GM18870 (cell line): ENCODE measurements at regions not wholly inside any gene's neighbourhood (a gene's known extent, or its start where the extent isn't known, plus 50 kb on each side); places are given as distances from the start of the nearest gene placed in this dataset.

Source experiments
- ATAC-seq: cut with Tn5 transposase; IDR thresholded peaks from one replicate; pipeline ENCODE4 v1.9.1; 2021; ENCODE audit warnings: moderate library complexity; ENCODE audit not compliant: unreplicated experiment

- no peak for ATAC-seq
Observed at GRCh38 chr11:15615398-15616096, 500.8 kb downstream of the INSC start.

DNA sequence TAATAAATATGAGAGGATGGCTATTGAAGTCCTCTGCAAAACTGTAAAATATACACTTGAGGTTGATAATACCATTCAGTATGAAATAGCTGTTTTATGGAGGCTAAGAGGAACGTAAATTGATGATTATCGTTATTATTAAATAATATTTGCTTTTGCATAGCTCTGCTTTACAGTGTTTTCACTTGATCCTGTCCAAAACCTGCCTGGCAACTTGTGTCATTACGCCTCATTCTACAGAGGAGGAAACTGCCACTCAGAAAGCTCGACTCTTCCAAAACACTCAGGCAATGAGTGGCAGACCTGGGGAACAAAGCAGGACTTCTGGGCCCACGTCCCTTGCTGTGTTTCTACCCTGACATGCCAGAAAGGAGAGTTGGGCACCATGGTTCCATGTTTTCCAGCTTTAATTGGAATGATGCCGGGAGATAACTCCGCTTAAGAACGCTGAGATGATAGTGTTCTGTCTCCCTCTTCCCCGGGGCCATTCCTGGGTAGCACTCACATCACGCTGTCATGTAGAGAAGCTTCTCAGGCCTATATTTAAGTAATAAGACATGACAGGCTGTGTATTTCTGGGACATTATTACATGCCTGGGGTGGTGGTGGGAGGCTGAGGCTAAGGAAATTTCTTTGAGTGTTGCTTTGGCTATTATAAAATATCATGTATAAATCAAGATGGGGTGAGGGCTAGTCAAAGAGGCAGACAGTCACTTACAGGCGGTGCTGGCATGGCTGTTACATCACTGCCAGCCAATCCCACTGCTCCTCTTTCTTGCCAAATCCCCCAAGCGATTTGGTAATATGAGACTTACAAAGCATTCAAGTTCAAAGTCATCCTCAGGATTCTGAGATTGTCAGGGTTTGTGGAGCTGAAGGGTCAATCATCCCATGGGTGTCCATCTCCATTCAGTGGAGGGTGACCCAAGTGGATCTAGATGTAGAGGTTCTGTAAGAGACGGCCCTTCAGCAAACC is 501.7 kb downstream of the INSC start:
- ATAC-seq, result no peak

DNA sequence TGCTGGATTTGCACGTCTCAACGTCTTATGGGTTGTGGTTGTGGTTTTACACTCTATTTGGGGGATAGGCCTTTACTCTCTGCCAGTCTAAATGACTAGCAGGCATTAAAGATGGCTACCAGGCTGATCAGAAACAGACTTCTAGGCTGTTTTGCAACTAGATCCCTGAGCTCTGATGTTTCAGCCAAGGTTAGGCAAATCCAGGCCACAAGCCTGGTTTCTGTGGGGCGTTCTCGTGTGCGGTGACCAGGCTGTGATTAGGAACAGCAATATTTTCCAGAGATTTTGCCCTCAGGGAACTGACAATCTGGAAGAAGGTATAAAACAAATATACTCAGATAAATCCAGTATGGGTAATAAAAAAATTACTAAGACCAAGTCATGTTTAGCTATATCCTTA is 502.4 kb downstream of the INSC start:
- no peak for ATAC-seq

DNA sequence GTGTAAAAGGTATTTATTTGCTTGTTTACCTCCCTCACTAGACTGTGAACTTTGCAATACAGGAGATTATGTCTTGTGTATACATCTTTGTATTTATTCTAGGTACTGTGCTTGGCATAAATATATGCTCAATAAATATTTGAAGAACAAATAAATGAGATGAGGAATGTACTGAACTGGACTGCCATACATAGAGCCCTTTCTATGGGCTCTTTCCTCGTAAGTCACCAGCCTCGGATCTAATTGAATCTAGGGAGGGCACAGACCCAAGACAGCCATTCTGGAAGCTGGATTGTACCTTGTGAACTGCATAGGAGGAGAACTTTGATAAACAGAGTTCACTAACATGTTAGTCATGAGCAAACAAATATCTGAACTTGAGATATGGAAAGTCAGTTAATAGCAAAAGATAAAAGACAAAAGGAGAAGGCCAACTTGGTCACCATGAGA is 503.9 kb downstream of the INSC start:
- ATAC-seq, result no peak

DNA sequence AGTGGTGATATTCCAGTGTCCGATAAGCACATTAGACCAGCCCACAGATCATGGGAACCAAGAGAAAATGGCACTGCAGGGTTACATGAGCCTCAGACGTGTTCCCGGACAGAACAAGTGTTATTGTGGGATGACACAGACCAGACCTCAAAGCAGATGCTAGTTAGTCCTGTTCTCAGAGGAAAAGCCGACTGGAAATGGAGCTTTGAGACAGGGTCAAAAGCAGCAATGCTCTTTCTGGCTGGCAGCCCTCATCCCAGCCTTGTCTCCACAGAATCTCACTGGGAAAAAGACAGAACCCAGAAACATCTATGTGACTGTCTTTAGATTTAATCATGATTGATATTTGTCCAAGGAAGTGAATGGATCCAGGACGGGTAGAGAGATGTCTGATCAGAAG is 506.8 kb downstream of the INSC start:
- ATAC-seq, result no peak

GRCh38 chr11:15622231-15622890 is 507.6 kb downstream of the INSC start:
- no peak for ATAC-seq

- ATAC-seq, result no peak
Observed at GRCh38 chr11:15624701-15625100, 510.0 kb downstream of the INSC start.

- ATAC-seq, result no peak
Observed at GRCh38 chr11:15625691-15626090, 511.0 kb downstream of the INSC start.

DNA sequence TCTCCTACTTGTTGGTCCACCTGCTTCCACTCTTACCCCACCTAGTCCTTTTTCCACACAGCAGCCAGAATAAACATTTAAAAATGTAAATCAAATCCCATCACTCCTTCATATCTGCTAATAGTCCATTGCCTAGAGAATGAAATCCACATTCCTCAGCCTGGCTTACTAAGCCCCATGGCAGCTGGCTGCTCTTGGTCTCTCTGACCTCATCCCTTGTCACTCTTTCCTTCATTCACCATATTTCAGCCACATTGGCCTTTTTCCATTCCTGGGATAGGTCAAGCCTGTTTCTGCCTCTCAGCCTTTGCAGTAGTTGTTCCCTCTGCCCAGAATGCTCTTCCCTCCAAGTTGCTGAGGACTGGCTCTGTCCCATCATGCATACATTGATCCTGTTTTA is 512.8 kb downstream of the INSC start:
- no peak for ATAC-seq

DNA sequence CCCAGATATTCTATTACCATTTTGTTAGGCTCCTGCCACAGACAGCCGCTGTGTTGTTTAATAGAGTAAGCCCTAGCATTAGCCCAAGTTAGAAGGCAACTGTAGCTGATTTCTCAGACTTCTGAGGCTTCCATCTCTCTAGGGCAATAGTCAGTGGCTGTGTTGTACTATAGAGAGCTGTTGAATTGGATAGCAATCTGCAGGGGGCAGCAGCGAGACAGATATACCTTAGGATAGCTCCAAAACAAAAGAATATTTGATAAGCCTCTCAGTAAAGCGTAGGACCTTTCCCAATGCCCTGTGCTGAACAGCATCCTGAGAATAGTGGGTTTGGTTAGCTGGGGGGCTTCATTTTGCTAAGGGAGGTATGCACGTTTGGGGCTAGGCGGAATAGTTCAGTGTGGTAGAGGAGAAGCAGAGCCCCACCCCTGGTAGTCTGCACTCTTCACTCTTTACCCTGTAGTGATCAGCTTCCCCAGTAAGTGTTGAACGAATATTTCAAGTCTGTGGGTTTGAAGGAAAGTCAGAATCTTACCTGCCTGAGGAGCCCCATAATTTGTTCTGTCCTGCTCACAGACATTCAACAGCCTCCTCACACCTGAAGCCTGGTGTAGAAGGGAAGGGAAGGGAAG is 515.1 kb downstream of the INSC start:
- no peak for ATAC-seq

DNA sequence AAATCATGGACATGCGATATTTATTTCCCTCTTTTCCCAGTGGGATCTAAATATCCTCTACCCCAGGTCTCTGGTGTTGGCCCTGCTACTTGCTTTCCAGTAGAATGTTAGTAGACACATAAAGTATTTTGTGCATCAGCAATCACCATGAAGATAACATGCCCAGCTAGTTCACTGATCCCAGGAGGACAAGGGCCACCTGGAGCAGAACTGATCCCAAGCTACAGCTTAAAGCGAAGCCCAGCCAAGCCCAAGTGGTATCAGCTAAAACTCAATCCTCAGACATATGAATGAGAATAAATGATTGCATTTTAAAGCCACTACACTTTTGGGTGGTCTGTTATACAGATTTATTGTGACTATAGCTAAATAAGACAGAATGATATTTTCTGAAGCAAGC is 516.2 kb downstream of the INSC start:
- no peak for ATAC-seq

DNA sequence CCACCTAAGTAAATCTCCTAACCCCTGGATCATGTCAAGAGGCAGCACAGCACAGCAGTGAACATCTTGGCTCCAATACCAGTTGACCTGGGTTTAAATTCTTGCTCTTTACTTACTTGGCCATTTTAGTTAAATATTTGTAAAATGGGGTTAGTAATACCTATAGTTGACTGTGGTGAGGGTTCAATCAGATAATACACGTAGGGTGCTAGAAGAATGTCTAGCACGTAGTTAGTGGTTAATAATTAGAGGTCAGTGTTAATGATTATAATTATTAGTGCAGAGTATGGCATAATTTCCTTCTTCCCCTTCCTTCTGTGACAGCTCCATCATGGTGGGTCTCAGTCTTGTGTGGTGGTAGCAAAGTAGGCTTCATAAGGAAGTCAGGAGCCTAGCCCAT is 520.8 kb downstream of the INSC start:
- ATAC-seq, result peak; percentile 74

- ATAC-seq, result no peak
Observed at GRCh38 chr11:15636521-15637089, 521.9 kb downstream of the INSC start.

DNA sequence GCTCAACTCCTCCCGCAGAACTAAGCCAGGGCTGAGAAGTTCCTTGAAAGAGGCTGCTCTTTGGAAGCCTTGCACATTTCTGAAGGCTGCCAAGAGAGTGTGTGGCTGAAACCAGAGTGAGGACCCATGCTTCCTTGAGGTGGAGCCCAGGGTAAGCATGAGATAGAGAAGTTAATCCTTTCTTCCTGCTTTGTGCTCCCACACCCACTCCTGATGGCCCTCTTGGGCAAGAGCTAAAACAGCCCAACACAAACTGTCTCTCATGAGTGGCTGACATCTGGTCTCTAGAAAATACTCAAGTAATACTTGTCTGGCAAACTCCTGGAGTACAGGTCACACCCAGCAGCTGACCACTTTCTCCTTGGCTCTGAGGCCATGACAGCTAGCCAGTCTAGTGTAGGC is 523.7 kb downstream of the INSC start:
- no peak for ATAC-seq

DNA sequence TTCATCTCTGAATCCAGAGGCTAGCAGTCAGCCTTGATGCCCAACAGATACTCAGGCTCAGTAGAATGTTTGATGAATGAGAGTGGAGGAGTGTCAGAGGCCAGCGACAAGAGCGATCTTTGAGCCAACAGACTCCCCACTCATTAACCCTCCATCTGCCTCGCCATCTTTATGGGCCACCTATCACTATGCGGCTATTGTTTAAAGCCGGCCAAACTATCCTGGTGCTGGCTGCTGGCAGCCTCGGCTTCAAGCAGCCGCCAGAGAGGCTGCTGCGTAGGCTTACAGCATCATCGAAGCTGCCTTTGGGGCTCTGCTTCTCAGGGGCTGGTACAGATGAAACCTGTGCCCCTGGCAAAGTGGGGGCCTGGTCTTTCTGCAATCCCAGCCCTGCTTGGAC is 525.6 kb downstream of the INSC start:
- ATAC-seq, result no peak

DNA sequence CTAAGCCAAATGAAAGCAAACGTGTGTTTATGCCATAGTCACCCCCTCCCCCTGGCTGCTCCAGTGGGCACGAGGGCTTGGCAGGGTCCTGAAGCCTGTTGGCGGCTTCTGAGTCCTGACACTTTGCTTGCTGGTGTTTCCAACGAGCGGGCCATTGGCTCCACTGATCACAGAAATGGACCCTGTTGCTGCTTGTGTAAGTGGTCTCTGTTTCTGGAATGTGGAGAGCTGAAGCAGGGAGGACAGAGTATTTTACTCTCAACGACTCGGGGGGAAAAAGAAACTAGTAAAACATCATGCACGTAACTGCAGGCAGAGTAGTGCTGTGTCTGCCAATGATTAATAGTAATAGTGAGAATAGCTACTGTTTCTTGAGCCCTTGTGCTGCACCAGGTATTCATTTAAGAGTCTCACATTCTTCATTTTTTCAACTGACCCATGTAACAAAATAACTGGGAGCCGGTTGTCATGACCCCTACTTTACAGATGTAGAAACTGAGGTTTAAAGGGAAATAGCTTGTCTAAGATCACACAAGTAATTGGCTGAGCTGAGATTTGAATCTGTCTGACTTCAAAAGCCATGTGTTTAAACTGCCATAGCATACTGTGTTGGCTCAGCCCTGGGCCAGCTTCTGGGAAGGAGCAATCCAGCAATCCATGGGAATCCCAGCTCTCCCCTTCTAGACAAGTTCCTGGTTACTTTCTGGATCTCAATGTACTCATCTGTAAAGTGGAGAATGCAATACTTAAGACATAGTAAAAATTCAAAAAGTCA is 526.7 kb downstream of the INSC start:
- peak; percentile 79 for ATAC-seq

DNA sequence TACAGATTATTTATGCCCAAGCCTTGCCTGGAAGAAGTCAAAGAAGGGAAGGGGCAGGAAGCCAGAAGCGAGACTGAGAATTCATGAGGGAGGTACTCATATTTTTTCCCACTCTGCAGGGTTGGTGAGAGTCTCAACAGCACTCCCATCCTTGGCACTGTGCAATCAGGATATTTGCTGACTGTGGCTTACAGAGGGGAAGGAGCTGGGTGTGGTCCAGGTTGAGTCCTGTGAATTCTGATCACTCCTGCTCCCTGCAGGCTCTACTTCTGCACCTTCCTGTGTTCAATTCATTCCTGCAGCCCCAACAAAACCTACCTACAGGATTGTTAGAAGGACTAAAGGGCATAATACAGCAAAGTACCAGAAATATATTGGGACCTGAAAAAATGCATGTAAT is 530.5 kb downstream of the INSC start:
- ATAC-seq, result no peak

DNA sequence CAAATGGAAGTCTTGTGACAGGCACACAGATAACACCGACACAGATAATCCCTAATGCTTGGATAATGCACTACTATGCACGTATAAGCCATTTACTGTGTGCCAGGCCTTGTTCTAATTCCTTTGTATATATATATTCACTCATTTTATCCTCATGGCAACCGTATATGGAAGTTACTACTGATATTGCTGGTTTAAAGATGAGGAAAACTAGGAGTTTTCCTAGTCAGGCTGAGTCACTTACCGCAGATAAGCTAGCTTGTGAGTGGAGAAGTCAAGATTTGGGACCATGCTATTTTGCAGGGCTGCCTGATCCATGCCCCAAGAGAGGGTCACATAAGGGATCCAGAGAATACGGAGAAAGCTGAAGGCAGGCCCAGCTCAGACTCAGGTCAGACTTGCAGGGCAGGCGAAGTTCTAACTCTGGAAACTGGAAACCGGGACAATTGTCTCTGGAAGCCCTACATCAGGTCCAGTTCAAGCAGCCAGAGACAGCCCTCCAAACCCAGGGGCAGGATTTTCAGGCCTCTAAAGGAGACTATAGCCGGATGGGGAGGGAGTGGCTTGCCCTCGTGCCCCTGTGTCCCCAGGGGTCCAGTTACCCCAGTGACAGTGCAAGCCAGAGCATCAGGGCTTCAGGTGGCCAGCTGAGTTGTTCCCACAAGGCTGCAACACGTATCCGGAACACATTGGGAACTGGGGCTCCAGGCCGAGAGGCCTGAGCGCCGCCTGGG is 534.8 kb downstream of the INSC start:
- peak; percentile 16 for ATAC-seq
